CD14-positive monocyte (primary cell): ENCODE measurements at regions not wholly inside any gene's neighbourhood (a gene's known extent, or its start where the extent isn't known, plus 50 kb on each side); places are given as distances from the start of the nearest gene placed in this dataset.

Experiments used
- DNase-seq, 3 donors: peaks; one replicate each; pipeline ENCODE4 v3.0.0-alpha.2; 2011 to 2022
- H2AFZ ChIP-seq: 2 replicates; pipeline ENCODE4 v1.6.0; 2012; ENCODE audit warnings: mild to moderate bottlenecking, low read depth, low read length, inconsistent platforms; ENCODE audit not compliant: insufficient read depth, poor library complexity, severe bottlenecking
- H3K27ac ChIP-seq, 2 donors: 1 replicate in 1 of 2; 2 replicates in 1 of 2; pipeline ENCODE4 v1.5.1; 2012 to 2013; ENCODE audit warnings: low read length in 2 of 2, control low read depth in 1 of 2, inconsistent platforms in 1 of 2, low read depth in 1 of 2, mild to moderate bottlenecking in 1 of 2
- H3K27me3 ChIP-seq, 2 donors: one replicate each; pipeline versions ENCODE4 v1.6.0 to v1.6.1; 2011 to 2013; ENCODE audit warnings: low read length in 2 of 2; ENCODE audit not compliant: control insufficient read depth in 2 of 2, insufficient read depth in 2 of 2
- H3K36me3 ChIP-seq, 2 donors: replicated peaks in 1 of 2; 1 replicate in 1 of 2; 2 replicates in 1 of 2; pipeline versions ENCODE4 v1.5.1 to v1.6.1; 2012 to 2013; ENCODE audit warnings: low read length in 2 of 2, control low read depth in 1 of 2, inconsistent platforms in 1 of 2, mild to moderate bottlenecking in 1 of 2; ENCODE audit not compliant: insufficient read depth in 2 of 2, control insufficient read depth in 1 of 2
- H3K4me1 ChIP-seq, 2 donors: 1 replicate in 1 of 2; 2 replicates in 1 of 2; pipeline versions ENCODE4 v1.5.1 to v1.6.1; 2012 to 2013; ENCODE audit warnings: low read length in 2 of 2, control low read depth in 1 of 2, inconsistent platforms in 1 of 2, mild to moderate bottlenecking in 1 of 2, moderate library complexity in 1 of 2; ENCODE audit not compliant: insufficient read depth in 2 of 2, control insufficient read depth in 1 of 2
- H3K4me2 ChIP-seq: replicated peaks from 2 replicates; pipeline ENCODE3; 2012; ENCODE audit warnings: low read length, moderate library complexity, mild to moderate bottlenecking; ENCODE audit not compliant: poor library complexity, severe bottlenecking; ENCODE audit errors: extremely low read depth
- H3K4me3 ChIP-seq, 3 experiments: fragments of 200-600 bp in 1 of 3; sonication (generic) in 1 of 3; replicated peaks in 1 of 3; 1 replicate in 2 of 3; 2 replicates in 1 of 3; pipeline ENCODE4 v1.5.1; 2011 to 2013; ENCODE audit warnings: low read length in 3 of 3, mild to moderate bottlenecking in 3 of 3, control low read depth in 2 of 3, low read depth in 2 of 3, inconsistent platforms in 1 of 3, moderate library complexity in 1 of 3
- H3K79me2 ChIP-seq: 2 replicates; pipeline ENCODE4 v1.6.0; 2012; ENCODE audit warnings: mild to moderate bottlenecking, control low read depth, inconsistent platforms, low read length, moderate library complexity; ENCODE audit not compliant: insufficient read depth
- H3K9ac ChIP-seq: 2 replicates; pipeline ENCODE4 v1.6.0; 2017; ENCODE audit warnings: low read length, mild to moderate bottlenecking; ENCODE audit not compliant: insufficient read depth, poor library complexity, severe bottlenecking
- H3K9me3 ChIP-seq, 2 donors: replicated peaks in 1 of 2; 1 replicate in 1 of 2; 2 replicates in 1 of 2; pipeline versions ENCODE4 v1.5.1 to v1.6.1; 2012 to 2013; ENCODE audit warnings: low read length in 2 of 2, control low read depth in 1 of 2; ENCODE audit not compliant: control insufficient read depth in 1 of 2, insufficient read depth in 1 of 2
- H4K20me1 ChIP-seq: 2 replicates; pipeline ENCODE4 v1.6.0; 2012; ENCODE audit warnings: mild to moderate bottlenecking, low read length, control low read depth, moderate library complexity; ENCODE audit not compliant: insufficient read depth
- H3K27ac Mint-ChIP-seq, 7 donors: one replicate each; pipeline ENCODE4 v1.8.0; 2020; ENCODE audit warnings: mild to moderate bottlenecking in 7 of 7, mixed read lengths in 7 of 7, moderate library complexity in 6 of 7, inconsistent platforms in 2 of 7
- H3K27me3 Mint-ChIP-seq, 3 donors: one replicate each; pipeline ENCODE4 v1.8.0; 2021 to 2022; ENCODE audit warnings: low read depth in 3 of 3, mild to moderate bottlenecking in 3 of 3, mixed read lengths in 3 of 3, moderate library complexity in 3 of 3, inconsistent platforms in 1 of 3
- H3K36me3 Mint-ChIP-seq, 2 donors: one replicate each; pipeline ENCODE4 v1.8.0; 2020; ENCODE audit warnings: mixed read lengths in 2 of 2, inconsistent platforms in 1 of 2, mild to moderate bottlenecking in 1 of 2
- H3K4me1 Mint-ChIP-seq: one replicate; pipeline ENCODE4 v1.8.0; 2020; ENCODE audit warnings: mild to moderate bottlenecking, mixed read lengths
- H3K4me3 Mint-ChIP-seq, 2 donors: one replicate each; pipeline ENCODE4 v1.8.0; 2020; ENCODE audit warnings: mild to moderate bottlenecking in 2 of 2, mixed read lengths in 2 of 2, moderate library complexity in 1 of 2
- H3K9me3 Mint-ChIP-seq, 7 donors: one replicate each; pipeline ENCODE4 v1.8.0; 2020 to 2022; ENCODE audit warnings: mixed read lengths in 7 of 7, mild to moderate bottlenecking in 6 of 7, moderate library complexity in 6 of 7, inconsistent platforms in 2 of 7
- CTCF ChIP-seq: fragments of 200-600 bp; IDR thresholded peaks from one replicate; pipeline ENCODE4 v1.8.0; 2022; ENCODE audit warnings: antibody characterized with exemption, mild to moderate bottlenecking
- WGBS: methylation state at CpG from one replicate; pipeline ENCODE4 v1.1.5; 2013; ENCODE audit warnings: missing lambda C conversion rate; ENCODE audit not compliant: insufficient coverage; 5-methylcytosine and 5-hydroxymethylcytosine counted together
- intact Hi-C, 2 donors: fragments of 100-400 bp; cut with micrococcal nuclease; formaldehyde crosslinking; loops; one replicate each; pipeline versions ENCODE4 v1.15.0 to v1.15.1; 2023

- H3K36me3 Mint-ChIP-seq, result no peaks in the 10 kb centered on the region
- no peak overlapping the region for H3K4me3 ChIP-seq
Observed at GRCh38 chr9:14983599-14983998, 73.4 kb upstream of the FREM1 start.

GRCh38 chr9:14981291-14981950 is 71.2 kb upstream of the FREM1 start:
- peaks cover 8 to 17% of the 10 kb centered on the region in 2 donors for H3K9me3 ChIP-seq
- Mint-ChIP-seq H3K4me1 (no peaks in the 10 kb centered on the region), H3K27ac (no peak overlapping the region), H3K4me3 (no peak overlapping the region), H3K9me3 (peaks cover 7 to 29% (median 16%) of the 10 kb centered on the region in 7 donors), H3K36me3 (no peaks in the 10 kb centered on the region), H3K27me3 (peaks cover 0 to 4% (median 0%) of the 10 kb centered on the region in 3 donors)
- H3K9ac ChIP-seq, result no peak overlapping the region
- no peak overlapping the region for H3K4me3 ChIP-seq
- H3K79me2 ChIP-seq, result no peaks in the 10 kb centered on the region
- H3K4me2 ChIP-seq, result no peak overlapping the region
- intact Hi-C loops, result no loop called here
- no peak overlapping the region for H2AFZ ChIP-seq
- DNase-seq, result no peak
- H3K36me3 ChIP-seq, result no peaks in the 10 kb centered on the region
- no peaks in the 10 kb centered on the region for H3K27me3 ChIP-seq
- no peaks in the 10 kb centered on the region for H4K20me1 ChIP-seq
- WGBS, result no CpG with 5 or more reads among the region's 3 CpGs
- no peak for TF ChIP-seq CTCF
- H3K4me1 ChIP-seq, result no peaks in the 10 kb centered on the region
- H3K27ac ChIP-seq, result no peak overlapping the region

More at GRCh38 chr9:14983599-14983998, 73.4 kb upstream of the FREM1 start:
- TF ChIP-seq CTCF, result no peak
- no peaks in the 10 kb centered on the region for H3K79me2 ChIP-seq
- no peaks in the 10 kb centered on the region for H3K4me1 ChIP-seq
- peaks cover under 1 to 12% (median 7%) of the 10 kb centered on the region in 7 donors for H3K9me3 Mint-ChIP-seq
- no peak for DNase-seq
- no peak overlapping the region for H3K9ac ChIP-seq
- peaks cover 0 to 3% of the 10 kb centered on the region in 2 donors for H3K9me3 ChIP-seq
- H3K27ac Mint-ChIP-seq, result no peak overlapping the region
- H3K27me3 Mint-ChIP-seq, result peaks cover 0 to 3% (median 0%) of the 10 kb centered on the region in 3 donors
- H3K4me2 ChIP-seq, result no peak overlapping the region
- no peaks in the 10 kb centered on the region for H4K20me1 ChIP-seq
- intact Hi-C loops, result no loop called here
- H3K27ac ChIP-seq, result no peak overlapping the region
- no peak overlapping the region for H2AFZ ChIP-seq
- WGBS, result no CpG with 5 or more reads among the region's 1 CpG
- no peaks in the 10 kb centered on the region for H3K27me3 ChIP-seq
- no peak overlapping the region for H3K4me3 Mint-ChIP-seq
- H3K36me3 ChIP-seq, result no peaks in the 10 kb centered on the region
- H3K4me1 Mint-ChIP-seq, result no peaks in the 10 kb centered on the region
